Adrenal gland (tissue), 5 donors: ENCODE measurements at regions not wholly inside any gene's neighbourhood (a gene's known extent, or its start where the extent isn't known, plus 50 kb on each side); places are given as distances from the start of the nearest gene placed in this dataset.

ENCODE experiments used
- POLR2A ChIP-seq, 2 donors: fragments of 450-650 bp; IDR thresholded peaks; one replicate each; pipeline ENCODE4 v1.6.1; 2017; ENCODE audit warnings: antibody characterized with exemption in 2 of 2, mild to moderate bottlenecking in 2 of 2, moderate library complexity in 1 of 2
- TF ChIP-seq, protein P1 (sequence below), 6 experiments: fragments of 450-650 bp in 4 of 6; fragments of 200-600 bp in 2 of 6; sonication (generic) in 1 of 6; IDR thresholded peaks; 1 replicate in 5 of 6; 2 replicates in 1 of 6; pipeline versions ENCODE4 v1.5.1 to v1.8.0; 2016 to 2021; ENCODE audit warnings: antibody characterized with exemption in 6 of 6, mild to moderate bottlenecking in 2 of 6, moderate library complexity in 1 of 6
- donor health status: DM: no; HTN: no; CAD: no.

DNA sequence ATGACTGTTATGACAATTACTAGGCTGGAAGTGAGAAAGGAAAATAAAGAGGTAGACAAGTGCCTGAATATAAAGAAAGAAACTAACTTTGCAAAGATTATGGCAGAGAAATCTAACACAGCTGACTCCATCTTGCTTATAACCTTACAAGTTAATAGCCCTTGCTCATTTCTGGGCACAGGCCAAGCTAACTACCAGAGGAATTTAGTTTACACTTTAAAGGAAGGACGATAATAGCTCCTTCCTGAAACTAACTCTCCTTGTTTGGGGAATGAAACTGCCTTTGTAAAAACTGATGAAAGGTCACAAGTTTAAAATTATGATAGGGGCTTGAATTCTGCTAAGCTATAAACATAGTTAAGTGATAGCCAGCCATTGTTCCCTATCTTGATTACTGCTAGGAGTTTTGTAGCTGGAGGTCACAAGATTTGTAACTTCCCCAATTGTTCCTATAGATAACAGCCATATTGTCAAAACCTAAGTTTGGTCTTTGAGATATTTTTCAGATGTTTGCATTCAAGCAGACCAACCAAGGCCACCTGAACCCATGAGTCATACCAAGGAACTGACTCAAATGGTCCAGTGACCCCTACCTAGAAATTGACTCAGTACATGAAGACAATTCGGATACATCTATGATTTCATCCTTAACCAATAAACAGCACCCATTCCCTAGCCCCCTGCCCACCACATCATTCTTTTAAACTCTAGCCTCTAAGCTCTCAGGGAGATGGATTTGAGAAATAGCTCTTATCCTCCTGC, 209.2 kb upstream of the LRATD1 start:
- no peak for TF ChIP-seq POLR2A (IDR thresholded peaks at IDR 0.05)
- TF ChIP-seq, protein P1, sequence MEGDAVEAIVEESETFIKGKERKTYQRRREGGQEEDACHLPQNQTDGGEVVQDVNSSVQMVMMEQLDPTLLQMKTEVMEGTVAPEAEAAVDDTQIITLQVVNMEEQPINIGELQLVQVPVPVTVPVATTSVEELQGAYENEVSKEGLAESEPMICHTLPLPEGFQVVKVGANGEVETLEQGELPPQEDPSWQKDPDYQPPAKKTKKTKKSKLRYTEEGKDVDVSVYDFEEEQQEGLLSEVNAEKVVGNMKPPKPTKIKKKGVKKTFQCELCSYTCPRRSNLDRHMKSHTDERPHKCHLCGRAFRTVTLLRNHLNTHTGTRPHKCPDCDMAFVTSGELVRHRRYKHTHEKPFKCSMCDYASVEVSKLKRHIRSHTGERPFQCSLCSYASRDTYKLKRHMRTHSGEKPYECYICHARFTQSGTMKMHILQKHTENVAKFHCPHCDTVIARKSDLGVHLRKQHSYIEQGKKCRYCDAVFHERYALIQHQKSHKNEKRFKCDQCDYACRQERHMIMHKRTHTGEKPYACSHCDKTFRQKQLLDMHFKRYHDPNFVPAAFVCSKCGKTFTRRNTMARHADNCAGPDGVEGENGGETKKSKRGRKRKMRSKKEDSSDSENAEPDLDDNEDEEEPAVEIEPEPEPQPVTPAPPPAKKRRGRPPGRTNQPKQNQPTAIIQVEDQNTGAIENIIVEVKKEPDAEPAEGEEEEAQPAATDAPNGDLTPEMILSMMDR (IDR thresholded peaks at IDR 0.05) = no peak
